ENCODE measurements at regions not wholly inside any gene's neighbourhood (a gene's known extent, or its start where the extent isn't known, plus 50 kb on each side); places are given as distances from the start of the nearest gene placed in this dataset.

DNA sequence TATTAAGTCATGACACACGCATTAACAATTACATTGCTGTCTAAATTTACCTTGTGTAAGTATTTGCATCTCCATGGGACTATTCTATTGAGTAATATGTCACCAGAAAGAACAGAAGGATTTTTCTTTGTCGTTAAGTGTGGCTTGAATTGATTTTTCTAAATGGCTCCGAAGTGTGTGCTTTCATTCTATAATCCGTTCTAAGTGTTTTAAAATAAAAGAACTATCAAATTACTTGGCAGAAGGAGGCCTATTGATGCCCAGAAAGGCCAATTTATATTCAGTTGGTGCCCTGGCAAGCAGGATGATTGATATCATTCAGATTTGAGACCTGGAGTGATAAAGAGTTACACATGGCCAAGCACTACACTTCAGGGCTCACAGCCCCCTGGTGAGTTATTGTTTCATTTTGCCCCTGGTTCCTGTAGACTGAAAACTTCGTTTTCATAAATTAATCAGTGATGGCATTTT is 538.9 kb upstream of the ANO5 start:
- TF ChIP-seq, protein P1, sequence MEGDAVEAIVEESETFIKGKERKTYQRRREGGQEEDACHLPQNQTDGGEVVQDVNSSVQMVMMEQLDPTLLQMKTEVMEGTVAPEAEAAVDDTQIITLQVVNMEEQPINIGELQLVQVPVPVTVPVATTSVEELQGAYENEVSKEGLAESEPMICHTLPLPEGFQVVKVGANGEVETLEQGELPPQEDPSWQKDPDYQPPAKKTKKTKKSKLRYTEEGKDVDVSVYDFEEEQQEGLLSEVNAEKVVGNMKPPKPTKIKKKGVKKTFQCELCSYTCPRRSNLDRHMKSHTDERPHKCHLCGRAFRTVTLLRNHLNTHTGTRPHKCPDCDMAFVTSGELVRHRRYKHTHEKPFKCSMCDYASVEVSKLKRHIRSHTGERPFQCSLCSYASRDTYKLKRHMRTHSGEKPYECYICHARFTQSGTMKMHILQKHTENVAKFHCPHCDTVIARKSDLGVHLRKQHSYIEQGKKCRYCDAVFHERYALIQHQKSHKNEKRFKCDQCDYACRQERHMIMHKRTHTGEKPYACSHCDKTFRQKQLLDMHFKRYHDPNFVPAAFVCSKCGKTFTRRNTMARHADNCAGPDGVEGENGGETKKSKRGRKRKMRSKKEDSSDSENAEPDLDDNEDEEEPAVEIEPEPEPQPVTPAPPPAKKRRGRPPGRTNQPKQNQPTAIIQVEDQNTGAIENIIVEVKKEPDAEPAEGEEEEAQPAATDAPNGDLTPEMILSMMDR (IDR thresholded peaks at IDR 0.05): no peak
- TF ChIP-seq POLR2A (IDR thresholded peaks at IDR 0.05): no peak
